ENCODE measurements at regions not wholly inside any gene's neighbourhood (a gene's known extent, or its start where the extent isn't known, plus 50 kb on each side); places are given as distances from the start of the nearest gene placed in this dataset.

DNA sequence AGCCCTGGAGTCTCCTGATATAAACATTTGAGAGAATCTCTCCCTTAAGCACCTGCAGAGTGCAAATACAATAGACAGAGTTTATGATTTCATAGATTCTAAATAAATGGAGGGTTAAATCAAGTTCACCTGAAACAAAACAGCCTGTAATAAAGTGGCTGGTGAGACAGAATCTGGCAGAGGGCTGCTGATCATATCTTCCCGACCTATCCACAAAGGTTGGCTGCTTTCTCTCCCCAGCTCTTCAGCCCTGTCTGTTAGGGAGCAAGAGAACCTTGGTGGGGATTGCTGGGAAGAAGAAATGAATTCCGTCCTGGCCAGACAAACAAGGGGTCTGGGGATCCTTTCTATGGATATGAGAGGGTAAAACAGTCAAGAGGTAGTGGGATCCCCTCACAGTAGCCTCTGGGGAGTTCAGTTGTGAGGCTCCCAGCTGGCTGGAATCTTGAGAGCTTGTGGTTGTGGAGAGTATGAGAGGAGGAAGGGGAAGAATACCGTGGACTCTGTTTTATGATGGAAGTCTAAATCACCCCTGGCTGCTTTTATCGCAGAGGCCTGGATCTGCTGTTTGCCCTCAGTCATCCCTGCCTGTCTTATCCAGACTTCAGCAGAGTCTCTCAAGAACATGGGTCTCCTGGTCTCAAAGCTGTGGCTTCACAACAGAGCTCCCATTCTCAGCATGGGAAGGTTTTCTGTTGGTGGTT is 451.3 kb downstream of the NTRK3 start:
- Histone ChIP-seq H3K4me2 (ENCODE audit: low read length) (no peak overlapping the region), H4K20me1 (ENCODE audit: insufficient read depth) (no peaks in the 10 kb centered on the region), H2AFZ (ENCODE audit: low read depth, low read length) (no peak overlapping the region), H3K27ac (ENCODE audit: low read length) (no peak overlapping the region), H3K4me3 (ENCODE audit: low read length) (no peak overlapping the region), H3K36me3 (ENCODE audit: insufficient read depth, low read length) (no peaks in the 10 kb centered on the region), H3K27me3 (ENCODE audit: insufficient read depth, low read depth, low read length) (no peaks in the 10 kb centered on the region), H3K9me3 (ENCODE audit: low read length) (no peaks in the 10 kb centered on the region), H3K9me2 (ENCODE audit: insufficient read depth, low read length) (no peaks in the 10 kb centered on the region), H3F3A (ENCODE audit: insufficient read depth, low read length, poor library complexity, severe bottlenecking) (no peaks in the 10 kb centered on the region), H3K9ac (ENCODE audit: low read length) (no peak overlapping the region), H3K79me2 (replicated peaks; ENCODE audit: insufficient read depth, low read length) (no peaks in the 10 kb centered on the region)
- TF ChIP-seq EP300 (conservative IDR thresholded peaks at IDR 0.05; ENCODE audit: poor library complexity, severe bottlenecking) (no peak), EZH2 (IDR thresholded peaks at IDR 0.05; ENCODE audit: borderline replicate concordance, insufficient read depth, low read length, poor library complexity, severe bottlenecking) (no peak), RAD21 (conservative IDR thresholded peaks at IDR 0.05) (no peak), TAF1 (IDR thresholded peaks at IDR 0.05; ENCODE audit: low read depth) (no peak), SMC3 (conservative IDR thresholded peaks at IDR 0.05; ENCODE audit: poor library complexity) (no peak), MXI1 (conservative IDR thresholded peaks at IDR 0.05; ENCODE audit: poor library complexity, severe bottlenecking) (no peak), POLR2AphosphoS5 (IDR thresholded peaks at IDR 0.05) (no peak)
- TF ChIP-seq, protein P1, sequence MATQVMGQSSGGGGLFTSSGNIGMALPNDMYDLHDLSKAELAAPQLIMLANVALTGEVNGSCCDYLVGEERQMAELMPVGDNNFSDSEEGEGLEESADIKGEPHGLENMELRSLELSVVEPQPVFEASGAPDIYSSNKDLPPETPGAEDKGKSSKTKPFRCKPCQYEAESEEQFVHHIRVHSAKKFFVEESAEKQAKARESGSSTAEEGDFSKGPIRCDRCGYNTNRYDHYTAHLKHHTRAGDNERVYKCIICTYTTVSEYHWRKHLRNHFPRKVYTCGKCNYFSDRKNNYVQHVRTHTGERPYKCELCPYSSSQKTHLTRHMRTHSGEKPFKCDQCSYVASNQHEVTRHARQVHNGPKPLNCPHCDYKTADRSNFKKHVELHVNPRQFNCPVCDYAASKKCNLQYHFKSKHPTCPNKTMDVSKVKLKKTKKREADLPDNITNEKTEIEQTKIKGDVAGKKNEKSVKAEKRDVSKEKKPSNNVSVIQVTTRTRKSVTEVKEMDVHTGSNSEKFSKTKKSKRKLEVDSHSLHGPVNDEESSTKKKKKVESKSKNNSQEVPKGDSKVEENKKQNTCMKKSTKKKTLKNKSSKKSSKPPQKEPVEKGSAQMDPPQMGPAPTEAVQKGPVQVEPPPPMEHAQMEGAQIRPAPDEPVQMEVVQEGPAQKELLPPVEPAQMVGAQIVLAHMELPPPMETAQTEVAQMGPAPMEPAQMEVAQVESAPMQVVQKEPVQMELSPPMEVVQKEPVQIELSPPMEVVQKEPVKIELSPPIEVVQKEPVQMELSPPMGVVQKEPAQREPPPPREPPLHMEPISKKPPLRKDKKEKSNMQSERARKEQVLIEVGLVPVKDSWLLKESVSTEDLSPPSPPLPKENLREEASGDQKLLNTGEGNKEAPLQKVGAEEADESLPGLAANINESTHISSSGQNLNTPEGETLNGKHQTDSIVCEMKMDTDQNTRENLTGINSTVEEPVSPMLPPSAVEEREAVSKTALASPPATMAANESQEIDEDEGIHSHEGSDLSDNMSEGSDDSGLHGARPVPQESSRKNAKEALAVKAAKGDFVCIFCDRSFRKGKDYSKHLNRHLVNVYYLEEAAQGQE (IDR thresholded peaks at IDR 0.05; ENCODE audit: borderline replicate concordance) = no peak
- TF ChIP-seq, protein P2, sequence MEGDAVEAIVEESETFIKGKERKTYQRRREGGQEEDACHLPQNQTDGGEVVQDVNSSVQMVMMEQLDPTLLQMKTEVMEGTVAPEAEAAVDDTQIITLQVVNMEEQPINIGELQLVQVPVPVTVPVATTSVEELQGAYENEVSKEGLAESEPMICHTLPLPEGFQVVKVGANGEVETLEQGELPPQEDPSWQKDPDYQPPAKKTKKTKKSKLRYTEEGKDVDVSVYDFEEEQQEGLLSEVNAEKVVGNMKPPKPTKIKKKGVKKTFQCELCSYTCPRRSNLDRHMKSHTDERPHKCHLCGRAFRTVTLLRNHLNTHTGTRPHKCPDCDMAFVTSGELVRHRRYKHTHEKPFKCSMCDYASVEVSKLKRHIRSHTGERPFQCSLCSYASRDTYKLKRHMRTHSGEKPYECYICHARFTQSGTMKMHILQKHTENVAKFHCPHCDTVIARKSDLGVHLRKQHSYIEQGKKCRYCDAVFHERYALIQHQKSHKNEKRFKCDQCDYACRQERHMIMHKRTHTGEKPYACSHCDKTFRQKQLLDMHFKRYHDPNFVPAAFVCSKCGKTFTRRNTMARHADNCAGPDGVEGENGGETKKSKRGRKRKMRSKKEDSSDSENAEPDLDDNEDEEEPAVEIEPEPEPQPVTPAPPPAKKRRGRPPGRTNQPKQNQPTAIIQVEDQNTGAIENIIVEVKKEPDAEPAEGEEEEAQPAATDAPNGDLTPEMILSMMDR (IDR thresholded peaks at IDR 0.05; ENCODE audit: poor library complexity, severe bottlenecking) = no peak

DNA sequence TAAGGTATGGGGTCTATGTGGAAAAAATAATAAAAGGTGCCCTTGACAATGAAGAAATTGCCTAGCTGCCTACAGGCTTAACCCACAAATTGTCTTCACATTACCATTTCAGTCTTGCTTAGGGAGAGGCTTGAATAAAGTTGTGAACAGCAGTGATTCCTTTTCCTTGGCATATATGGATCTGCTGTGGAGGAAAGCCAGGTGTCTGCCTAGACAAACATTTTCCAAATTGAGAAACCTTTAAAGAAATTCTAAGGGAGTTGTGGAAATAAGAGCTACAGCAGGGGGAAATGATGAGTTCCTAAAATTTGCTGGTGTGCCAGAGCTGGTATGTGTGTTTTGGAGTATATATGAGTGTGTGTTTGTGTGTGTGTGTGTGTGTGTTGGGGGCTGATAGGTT is 452.1 kb downstream of the NTRK3 start:
- Histone ChIP-seq H3F3A (ENCODE audit: insufficient read depth, low read length, poor library complexity, severe bottlenecking) (no peaks in the 10 kb centered on the region), H3K27ac (ENCODE audit: low read length) (no peak overlapping the region), H4K20me1 (ENCODE audit: insufficient read depth) (no peaks in the 10 kb centered on the region), H3K9ac (ENCODE audit: low read length) (no peak overlapping the region), H3K36me3 (ENCODE audit: insufficient read depth, low read length) (no peaks in the 10 kb centered on the region), H3K4me3 (ENCODE audit: low read length) (no peak overlapping the region), H2AFZ (ENCODE audit: low read depth, low read length) (no peak overlapping the region), H3K27me3 (ENCODE audit: insufficient read depth, low read depth, low read length) (no peaks in the 10 kb centered on the region), H3K4me2 (ENCODE audit: low read length) (no peak overlapping the region), H3K9me2 (ENCODE audit: insufficient read depth, low read length) (no peaks in the 10 kb centered on the region), H3K9me3 (ENCODE audit: low read length) (no peaks in the 10 kb centered on the region), H3K79me2 (replicated peaks; ENCODE audit: insufficient read depth, low read length) (no peaks in the 10 kb centered on the region)
- TF ChIP-seq MXI1 (conservative IDR thresholded peaks at IDR 0.05; ENCODE audit: poor library complexity, severe bottlenecking) (no peak), SMC3 (conservative IDR thresholded peaks at IDR 0.05; ENCODE audit: poor library complexity) (no peak), TAF1 (IDR thresholded peaks at IDR 0.05; ENCODE audit: low read depth) (no peak), EP300 (conservative IDR thresholded peaks at IDR 0.05; ENCODE audit: poor library complexity, severe bottlenecking) (no peak), EZH2 (IDR thresholded peaks at IDR 0.05; ENCODE audit: borderline replicate concordance, insufficient read depth, low read length, poor library complexity, severe bottlenecking) (no peak), RAD21 (conservative IDR thresholded peaks at IDR 0.05) (no peak), POLR2AphosphoS5 (IDR thresholded peaks at IDR 0.05) (no peak)
- TF ChIP-seq, protein P1 (IDR thresholded peaks at IDR 0.05; ENCODE audit: borderline replicate concordance) = no peak
- TF ChIP-seq, protein P2 (IDR thresholded peaks at IDR 0.05; ENCODE audit: poor library complexity, severe bottlenecking) = no peak

All from neural cell (in vitro differentiated cells).